ENCODE measurements at regions not wholly inside any gene's neighbourhood (a gene's known extent, or its start where the extent isn't known, plus 50 kb on each side); places are given as distances from the start of the nearest gene placed in this dataset.
A peak's percentile ranks its signal among the peaks of the same experiment; 100 is the strongest.

DNA sequence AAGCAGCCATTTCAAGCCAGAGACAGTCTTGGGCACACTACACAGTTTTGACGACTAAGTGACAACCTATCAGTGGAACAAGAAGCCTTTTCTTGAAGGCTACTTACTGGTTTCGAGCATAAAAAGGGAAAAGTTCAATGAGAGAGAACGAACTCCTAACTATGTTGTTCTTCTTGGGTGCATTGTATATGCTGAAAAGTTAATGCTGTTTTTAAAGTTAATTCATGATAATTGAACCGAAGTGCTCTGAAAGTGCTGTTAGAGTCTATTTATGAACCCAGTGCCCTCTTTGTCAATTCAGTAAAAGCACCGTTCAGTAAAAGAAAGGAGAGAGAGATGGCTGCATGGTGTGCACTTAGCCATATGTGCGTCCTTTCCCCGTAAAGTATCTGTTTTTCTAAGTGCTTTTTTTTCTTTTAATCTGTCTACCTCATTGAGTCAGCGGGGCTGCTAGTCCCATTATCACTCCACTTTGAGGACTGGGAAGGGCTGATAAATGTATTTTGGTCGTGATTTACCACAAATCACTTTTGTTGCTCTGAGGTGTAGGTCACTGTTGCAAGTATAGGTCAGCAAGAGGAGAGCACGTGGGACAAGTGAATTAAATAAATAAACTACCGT is 380.7 kb upstream of the GOLIM4 start:
- no peak for DNase-seq (ENCODE audit: low read depth in 4 of 4, low spot score in 3 of 4)

DNA sequence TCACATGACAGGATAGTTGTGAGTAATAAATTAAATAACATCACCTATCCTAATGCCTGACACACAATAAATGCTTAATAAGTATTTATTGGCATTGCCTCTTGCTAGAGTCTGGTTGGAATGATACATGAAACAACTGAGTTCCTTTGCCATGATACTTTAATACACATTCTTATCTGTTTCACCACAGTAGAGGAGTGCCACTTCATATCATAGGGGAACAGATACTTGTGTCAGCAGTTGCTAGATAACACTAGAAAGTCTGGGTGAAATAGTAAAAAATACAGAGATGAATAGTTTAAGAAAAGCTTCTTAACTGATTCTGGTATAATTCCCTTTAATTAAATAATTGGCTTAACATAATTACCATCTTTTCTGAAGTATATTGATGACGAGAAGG is 380.0 kb upstream of the GOLIM4 start:
- DNase-seq (ENCODE audit: low read depth in 4 of 4, low spot score in 3 of 4), result no peak

DNA sequence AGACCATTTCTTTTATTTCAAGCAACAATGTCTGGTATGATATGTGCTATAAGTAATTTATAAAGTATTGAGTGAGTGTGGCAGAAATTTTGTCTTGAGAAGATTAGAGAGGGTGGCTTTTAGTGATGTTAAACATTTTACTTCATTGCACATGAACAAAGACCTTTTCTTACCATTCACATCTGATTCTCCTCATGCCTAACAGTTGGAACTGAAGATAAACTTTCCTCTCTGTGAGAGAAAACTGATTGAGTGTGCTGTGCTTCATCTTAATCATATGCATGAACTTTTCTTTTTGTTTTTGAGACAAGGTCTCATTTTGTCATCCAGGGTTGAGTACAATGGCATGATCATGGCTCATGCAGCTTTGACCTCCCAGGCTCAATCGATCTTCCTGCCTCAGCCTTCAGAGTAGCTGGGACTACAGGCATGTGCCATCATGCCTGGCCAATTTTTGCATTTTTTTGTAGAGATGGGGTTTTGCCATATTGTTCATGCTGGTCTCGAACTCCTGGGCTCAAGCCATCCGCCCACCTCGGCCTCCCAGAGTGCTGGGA is 377.7 kb upstream of the GOLIM4 start:
- DNase-seq (ENCODE audit: low read depth in 4 of 4, low spot score in 3 of 4), result no peak

DNA sequence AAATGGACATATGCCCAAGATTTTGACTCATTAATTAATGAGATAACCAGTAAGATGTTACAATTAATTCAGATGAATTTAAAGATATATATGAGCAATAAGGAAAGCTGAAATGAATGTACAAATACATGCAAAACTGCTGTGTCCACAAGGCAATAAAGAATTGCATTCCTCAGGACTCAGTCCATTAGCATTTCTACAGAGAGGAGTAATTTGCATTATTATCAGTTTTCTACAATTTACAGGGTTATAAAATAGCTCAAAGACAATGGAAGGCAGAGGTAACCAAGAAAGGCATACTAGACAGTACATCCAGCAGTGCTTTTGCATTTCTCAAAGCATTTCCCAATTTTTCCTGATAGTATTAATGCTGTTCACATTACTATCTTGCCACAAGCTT is 377.1 kb upstream of the GOLIM4 start:
- DNase-seq (ENCODE audit: low read depth in 4 of 4, low spot score in 3 of 4), result no peak

DNA sequence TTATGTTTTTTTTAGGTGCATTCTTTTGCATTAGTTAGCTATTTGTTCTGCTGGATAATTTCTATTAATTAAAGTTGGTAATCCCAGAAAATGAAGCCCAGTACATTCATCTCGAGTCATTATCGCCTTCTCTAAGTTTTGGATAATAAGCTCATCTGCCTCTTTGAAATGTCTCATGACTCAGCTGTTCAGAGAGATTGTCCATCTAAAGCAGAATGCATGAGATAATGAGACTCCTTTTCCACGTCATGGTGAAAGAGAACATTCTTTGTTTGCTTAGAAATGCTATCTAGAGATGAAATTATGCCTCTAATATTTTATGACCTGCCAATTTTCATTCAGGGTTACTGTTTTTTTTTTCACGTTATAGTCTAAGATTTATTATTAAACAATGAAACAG is 374.7 kb upstream of the GOLIM4 start:
- DNase-seq (ENCODE audit: low read depth in 4 of 4, low spot score in 3 of 4), result no peak

DNA sequence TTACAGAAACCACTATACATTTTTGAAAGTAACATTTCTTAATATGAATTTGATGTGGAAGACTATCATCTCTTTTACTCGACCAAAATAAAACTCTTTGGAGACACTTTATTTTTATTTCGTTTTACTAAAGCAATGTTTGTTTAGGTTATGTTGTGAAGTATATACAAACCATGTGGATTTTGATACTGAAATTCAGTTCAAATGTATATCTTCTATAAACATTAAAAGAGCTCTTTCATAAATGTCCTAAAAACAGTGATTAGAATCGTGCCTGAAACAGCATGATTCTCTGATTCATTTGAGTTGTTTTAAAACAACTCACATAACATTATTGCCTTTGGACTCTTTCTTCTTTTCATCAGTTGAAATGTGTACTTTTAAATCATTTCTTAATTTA is 373.7 kb upstream of the GOLIM4 start:
- DNase-seq (ENCODE audit: low read depth in 4 of 4, low spot score in 3 of 4), result no peak

DNA sequence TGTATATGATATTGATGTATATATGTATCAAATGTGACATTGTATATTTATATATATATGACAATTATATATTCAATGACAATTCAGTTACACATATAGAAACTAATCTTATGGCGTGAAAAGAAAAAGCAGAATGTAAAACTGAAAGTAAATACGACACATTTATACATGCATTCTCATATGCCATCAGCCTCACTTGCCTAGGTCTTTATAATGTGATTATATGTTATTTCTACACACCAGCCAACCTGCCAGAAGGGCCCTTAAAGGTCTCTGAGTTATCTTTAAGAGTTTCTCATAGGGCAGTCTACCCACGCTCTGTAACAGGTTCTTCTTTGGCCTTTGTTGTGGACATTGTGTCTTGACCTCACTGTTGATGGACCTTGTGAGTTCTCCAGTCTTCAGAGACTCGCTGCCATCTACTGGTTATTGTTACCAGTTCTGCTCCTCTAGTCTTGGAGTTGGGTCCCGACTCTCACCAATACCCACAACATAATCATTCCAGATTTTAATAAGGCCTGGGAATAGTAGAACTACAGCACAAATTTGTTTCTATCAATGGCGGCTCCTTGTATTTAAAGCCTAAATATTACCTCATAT is 371.5 kb upstream of the GOLIM4 start:
- DNase-seq (ENCODE audit: low read depth in 4 of 4, low spot score in 3 of 4), result peak in 2 of 4 donors; percentile 10 to 17

DNA sequence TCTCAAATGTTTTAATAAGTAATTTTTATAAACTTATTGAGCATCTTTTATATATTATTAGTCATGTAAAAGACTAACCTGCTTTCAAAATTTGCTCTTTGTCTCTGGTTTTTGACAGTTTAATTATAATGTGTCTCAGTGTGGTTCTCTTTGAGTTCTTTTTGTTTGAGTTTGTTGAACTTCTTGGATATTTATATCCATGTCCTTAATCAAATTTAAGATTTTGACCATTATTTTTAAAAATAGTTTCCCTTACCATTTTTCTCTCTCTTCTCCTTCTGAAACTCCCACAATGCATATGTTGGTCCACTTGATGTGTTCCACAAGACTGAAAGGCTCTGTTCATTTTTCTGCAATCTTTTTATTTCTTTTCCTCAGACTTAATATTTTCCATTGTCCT is 366.1 kb upstream of the GOLIM4 start:
- no peak for DNase-seq (ENCODE audit: low read depth in 4 of 4, low spot score in 3 of 4)

DNA sequence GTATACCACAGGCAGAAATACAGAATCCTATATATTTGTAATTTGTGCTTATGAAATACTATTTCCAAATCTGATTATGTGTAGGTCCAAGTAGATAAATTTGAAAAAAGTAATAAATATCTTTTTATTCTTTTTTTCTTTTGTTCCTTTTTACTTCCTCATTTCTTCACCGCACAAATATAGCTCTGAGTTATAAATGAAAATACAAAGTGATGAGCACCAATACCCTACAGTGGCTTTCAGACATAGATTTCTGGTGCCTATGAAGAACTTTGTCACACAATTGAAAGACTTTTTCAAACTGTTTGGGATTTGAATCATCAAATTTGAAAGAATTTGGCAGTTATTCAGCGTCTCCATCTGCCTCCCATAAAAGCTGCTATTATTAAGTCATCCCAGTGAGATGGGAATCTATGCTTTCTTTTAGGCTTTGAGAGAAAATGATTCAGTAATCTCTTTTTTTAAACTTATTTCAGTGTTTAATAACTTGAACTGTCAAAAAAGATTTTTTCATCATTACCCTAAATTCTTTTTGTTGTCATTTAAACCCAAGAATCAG is 363.6 kb upstream of the GOLIM4 start:
- no peak for DNase-seq (ENCODE audit: low read depth in 4 of 4, low spot score in 3 of 4)

DNA sequence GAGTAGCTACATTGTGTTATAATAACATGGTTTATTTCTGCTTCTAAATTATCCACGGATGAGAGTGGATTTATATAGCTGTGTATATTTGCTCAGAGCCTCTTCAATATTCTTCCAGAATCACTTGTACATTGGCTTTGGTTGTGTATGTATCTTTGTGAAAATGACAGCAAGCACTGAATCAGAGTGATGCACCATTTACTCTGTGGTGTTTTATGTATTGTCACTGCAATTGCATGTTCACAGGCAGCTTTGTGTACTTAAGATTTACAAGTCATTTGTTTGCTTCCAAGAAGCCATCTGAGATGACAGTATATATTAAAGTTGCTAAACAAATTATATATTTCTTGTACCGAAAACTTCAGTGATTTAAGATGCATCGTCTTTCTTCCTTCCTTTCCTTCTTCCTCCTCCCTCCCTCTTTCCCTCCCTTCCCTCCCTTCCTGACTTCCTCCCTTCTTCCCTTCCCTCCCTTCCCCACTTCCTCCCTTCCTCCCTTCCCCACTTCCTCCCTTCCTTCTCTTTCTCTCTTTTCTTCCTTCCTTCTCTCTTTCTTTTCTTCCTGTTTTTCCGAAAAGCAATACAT is 362.3 kb upstream of the GOLIM4 start:
- DNase-seq (ENCODE audit: low read depth in 4 of 4, low spot score in 3 of 4), result no peak

DNA sequence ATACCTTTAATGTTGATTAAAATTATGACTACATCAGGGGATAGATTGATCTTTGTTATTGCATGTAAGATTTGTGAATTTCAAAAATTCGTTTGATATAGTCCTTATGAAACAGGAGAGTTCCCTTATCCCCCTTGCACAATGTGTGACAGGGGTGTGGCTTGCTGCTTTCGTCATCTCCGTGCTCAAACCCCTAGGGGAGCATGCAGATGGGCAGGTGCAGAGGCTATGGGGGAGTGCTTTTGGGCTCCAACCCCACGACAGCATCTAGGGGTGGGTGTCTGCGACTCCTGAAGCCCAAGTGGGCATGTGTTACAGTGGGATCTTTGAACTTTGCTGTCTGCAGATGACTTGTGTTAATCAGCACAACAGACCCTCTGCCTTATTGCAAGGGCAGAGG is 360.1 kb upstream of the GOLIM4 start:
- DNase-seq (ENCODE audit: low read depth in 4 of 4, low spot score in 3 of 4), result no peak

DNA sequence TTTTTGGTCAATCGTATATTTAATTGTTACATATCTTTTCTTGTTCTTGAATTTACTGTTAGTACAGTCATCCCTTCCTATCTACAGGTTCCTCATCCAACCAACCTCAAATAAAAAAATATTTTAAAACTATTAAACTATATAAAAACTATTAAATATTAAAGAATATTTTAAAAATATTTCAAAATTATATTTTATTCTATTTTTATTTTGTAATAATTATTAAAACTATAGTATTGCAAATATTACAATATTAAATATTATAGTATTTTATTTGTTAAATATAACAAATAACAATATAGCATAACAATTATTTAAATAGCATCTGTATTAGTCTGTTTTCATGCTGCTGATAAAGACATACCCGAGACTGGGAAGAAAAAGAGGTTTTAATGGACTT is 357.9 kb upstream of the GOLIM4 start:
- no peak for DNase-seq (ENCODE audit: low read depth in 4 of 4, low spot score in 3 of 4)

DNA sequence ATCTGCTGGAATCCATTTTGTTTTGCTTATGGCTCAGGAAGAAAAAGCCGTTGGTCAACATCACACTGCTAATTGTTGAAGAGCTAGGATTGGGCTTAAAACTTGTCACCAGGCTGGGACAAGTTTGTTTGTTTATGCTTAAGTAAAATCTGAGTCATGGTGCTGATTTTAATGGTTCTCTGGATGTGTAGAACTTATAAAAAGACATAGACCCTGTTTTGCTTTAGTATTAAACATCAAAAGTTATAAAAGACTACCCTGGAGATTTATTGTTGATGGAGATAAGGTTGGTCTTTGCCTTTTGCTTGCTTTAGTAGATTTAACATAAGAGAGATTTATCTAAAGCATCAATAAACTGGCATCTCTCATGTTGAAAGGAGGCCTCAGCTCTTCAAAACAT is 348.2 kb upstream of the GOLIM4 start:
- no peak for DNase-seq (ENCODE audit: low read depth in 4 of 4, low spot score in 3 of 4)

DNA sequence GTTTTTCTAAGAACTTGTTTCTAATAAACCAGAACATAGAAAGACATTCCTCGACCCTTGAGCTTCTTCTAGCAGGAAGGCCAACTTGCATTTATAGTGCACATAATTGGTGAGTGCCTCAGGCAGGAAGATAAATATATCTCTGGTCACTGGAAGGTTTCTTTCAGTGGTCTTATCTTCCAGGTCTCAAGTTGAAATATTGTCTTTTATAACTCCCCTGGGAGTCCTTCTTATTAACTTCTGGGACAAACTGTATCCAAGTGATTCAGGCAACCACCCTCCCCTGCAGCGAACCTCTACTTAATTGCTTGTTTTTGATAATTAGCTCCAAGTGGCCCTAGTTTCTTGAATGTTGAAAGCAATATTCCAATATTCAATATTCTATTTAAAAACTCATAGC is 346.8 kb upstream of the GOLIM4 start:
- no peak for DNase-seq (ENCODE audit: low read depth in 4 of 4, low spot score in 3 of 4)

DNA sequence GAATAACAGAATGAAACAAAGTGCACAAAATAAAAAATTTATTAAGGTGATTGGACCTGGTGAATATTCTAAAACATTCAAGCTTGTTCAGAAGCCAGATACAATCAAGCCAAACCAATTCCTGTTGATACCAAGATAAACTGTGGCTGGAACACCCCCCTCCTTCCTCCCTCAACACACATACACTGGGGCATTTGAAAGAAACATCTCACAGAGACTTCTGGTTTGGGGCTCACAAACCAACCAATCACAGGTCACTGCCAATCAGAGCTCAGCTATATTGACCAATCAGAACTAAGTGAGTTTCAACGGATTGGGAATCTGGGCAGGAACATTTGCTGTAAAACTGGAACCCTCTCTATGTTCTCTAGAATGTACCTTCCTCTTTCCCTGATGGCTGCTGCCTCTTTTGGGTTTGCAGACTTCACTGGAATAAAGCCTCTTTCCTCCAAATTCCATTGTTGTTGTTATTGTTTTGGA is 340.6 kb upstream of the GOLIM4 start:
- DNase-seq (ENCODE audit: low read depth in 4 of 4, low spot score in 3 of 4), result no peak

DNA sequence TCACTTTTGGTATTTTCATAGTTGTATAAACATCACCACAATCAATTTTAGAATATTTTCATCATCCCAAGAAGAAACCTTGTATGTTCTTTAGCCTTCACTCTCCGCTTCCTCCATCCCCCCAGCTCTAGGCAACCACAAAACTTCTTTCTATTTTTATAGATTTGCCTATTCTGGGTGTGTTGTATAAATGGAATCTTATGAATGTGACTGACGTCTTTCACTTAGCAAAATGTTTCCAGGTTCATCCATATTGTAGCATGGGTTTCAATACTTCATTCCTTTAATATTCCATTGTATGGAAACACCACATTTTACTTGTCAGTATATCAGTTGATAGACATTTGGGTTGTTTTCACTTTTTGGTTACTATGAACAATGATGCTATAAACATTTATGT is 335.8 kb upstream of the GOLIM4 start:
- DNase-seq (ENCODE audit: low read depth in 4 of 4, low spot score in 3 of 4), result no peak

DNA sequence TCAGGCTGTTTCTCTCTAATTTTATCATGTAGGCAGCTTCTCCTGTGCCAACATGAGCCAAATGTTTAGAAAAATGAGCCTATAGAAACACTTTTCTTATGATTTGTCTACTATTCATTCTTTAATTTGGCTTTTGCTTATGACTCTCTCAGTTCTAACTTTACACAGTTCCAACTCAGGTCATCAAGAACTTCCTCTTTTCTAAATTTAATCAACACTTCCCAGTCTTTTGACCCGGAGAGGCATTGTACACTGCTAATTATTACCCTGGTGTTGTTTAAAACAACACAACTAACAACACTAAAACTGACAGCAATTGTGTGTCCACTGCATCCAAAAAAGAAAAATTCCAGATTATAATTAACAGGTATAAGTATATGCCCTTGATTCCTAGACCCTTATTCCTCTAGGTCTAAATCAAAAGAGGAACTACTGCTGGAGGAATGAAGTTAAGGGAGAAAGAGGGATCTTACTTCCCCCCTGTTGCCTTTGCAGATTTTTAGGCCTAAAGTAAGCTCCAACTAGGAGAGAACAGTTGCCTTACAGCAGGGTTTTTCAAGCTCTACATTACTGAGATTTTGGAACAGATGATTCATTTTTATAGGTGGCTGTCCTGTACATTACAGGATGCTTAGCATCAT is 332.2 kb upstream of the GOLIM4 start:
- DNase-seq (ENCODE audit: low read depth in 4 of 4, low spot score in 3 of 4), result no peak

DNA sequence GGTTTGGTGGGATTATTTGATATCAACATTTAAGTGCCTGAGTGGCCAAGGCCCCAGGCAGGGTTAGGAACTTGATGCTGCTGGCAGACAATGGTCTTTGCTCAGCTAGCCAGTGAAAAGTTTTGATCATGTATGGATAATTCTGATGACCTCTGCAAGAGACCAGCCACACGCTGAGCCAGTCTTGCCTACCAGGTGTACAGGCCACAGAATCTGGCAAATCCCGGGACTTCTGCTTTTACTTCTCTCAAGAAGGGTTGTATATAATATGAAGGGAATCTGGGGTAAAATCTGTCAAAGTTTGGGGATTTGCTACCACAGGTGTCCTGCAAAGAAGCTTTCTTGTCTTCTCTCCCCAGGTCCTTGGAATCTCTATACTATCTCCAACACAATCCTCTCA is 331.4 kb upstream of the GOLIM4 start:
- no peak for DNase-seq (ENCODE audit: low read depth in 4 of 4, low spot score in 3 of 4)

DNA sequence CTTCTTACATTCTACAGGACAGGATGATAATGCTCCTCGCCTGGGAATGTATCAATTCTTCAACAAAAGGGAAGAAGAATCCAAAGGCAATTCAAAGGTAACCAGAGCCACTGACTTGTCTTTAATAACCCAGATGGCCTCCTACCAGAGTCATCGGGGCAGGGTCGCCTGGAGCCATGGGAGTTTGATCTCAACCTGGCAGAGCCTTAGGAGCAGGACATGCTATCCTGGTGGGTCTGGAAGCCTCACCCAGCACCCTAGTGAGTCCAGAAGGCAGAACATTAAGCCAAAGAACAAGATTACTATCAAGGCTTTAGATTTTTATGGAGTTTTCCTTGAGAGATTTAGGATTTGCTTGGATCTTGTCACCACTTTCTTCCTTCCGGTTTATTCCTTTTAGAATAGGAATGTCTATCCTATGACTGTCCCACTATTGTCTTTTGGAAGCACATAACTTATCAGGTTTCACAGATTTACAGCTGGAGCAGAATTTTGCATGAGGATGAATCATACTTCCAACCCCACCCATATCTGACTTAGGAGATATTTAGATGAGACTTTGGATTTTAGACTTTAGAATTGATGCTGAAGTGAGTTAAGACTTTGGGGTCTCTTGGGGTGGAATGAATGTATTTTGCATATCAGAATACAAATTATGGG is 330.3 kb upstream of the GOLIM4 start:
- no peak for DNase-seq (ENCODE audit: low read depth in 4 of 4, low spot score in 3 of 4)

DNA sequence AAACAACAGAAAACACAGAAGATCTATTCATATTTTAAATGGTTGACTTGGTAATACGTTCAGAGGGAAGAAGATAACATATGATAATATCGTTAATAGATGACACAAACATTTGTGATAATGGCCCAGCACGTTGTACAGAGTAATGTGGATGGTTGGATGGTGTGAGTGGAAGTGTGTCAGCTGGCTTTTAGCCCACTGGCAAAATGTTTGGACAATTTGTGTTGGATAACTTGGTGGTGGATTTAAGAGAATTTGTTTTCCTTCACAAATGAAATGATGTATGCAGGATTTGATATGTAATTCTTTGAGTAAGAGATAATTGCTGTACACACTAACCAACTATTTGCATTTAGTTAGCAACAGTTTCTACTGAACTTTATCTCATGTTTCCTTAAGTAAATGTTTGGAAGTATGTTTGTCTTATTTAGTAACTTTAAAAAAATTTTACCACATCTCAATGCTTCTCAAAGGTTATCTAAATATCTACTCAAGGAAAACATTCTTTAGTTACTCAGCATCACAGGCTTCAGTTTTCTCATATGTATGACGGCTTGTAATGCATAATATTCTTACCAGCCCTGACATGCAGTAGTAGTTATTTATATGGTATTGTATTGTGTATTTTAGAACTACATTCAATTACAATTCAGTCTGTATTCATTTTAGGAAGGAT is 328.5 kb upstream of the GOLIM4 start:
- DNase-seq (ENCODE audit: low read depth in 4 of 4, low spot score in 3 of 4), result no peak

All from right renal pelvis (tissue), 4 donors.